ENCODE measurements at regions not wholly inside any gene's neighbourhood (a gene's known extent, or its start where the extent isn't known, plus 50 kb on each side); places are given as distances from the start of the nearest gene placed in this dataset.
"Not testable (repeated sequence)": the region's sequence is repeated elsewhere in the genome, so short reads cannot be mapped to it uniquely, and the experiment has no call there.

- no peak for DNase-seq (ENCODE audit: low spot score)
These were observed 270.5 kb downstream of the BCAT1 start for GRCh38 chr12:24678436-24678835.

GRCh38 chr12:24668563-24668962, 280.3 kb downstream of the BCAT1 start:
- DNase-seq (ENCODE audit: low spot score), result no peak

DNA sequence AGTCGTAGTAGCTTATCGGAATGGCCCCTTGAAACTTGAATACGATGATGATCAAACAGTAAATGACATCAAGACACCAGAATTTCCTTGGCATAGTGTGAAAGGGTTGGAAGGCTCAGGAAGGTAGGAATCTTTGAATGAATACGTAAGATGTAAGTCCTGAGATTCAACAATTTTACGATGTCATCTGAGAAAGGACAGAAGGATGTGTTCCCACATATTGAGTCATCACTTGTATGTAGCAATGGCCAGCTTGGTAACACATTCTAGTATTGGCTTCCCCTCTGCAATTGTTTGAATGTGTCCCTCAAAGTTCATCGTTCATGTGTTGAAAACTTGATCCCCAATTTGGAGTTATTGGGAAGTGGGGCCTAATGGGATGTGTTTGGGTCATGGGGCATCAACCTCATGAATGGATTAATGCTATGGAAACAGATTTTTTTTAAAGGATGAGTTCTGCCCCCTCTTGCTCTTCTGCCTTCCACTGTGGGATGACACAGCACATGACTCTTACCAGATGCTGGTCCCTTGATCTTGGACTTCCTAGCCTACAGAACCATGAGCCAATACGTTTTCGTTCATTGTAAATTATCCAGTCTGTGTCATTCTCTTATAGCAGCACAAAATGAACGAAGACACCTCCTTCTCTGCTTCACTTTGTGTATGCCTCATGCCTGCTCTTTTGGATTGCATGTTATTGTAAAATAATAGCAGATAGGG, 284.6 kb downstream of the BCAT1 start:
- DNase-seq (ENCODE audit: low spot score), result no peak

GRCh38 chr12:24661657-24662096, 287.2 kb downstream of the BCAT1 start:
- no peak for DNase-seq (ENCODE audit: low spot score)

DNA sequence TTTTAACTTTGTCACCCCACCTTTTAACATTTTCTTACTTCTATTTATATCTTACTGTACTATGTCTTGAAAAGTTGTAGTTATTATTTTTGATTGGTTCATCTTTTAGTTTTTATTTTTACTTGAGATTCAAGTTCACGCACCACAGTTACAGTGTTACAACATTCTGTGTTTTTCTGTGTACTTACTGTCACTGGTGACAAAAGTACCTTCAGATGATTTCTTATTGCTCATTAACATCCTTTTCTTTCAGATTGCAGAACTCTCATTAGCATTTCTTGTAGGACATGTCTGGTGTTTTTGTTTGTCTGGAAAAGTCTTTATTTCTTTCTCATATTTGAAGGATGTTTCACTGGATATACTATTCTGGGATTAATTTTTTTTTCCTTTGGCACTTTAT, 289.9 kb downstream of the BCAT1 start:
- DNase-seq (ENCODE audit: low spot score), result no peak

- not testable (repeated sequence) for DNase-seq (ENCODE audit: low spot score)
These were observed 294.6 kb downstream of the BCAT1 start for GRCh38 chr12:24654344-24654743.

- DNase-seq (ENCODE audit: low spot score), result no peak
These were observed 299.3 kb downstream of the BCAT1 start for GRCh38 chr12:24649634-24650033.

DNA sequence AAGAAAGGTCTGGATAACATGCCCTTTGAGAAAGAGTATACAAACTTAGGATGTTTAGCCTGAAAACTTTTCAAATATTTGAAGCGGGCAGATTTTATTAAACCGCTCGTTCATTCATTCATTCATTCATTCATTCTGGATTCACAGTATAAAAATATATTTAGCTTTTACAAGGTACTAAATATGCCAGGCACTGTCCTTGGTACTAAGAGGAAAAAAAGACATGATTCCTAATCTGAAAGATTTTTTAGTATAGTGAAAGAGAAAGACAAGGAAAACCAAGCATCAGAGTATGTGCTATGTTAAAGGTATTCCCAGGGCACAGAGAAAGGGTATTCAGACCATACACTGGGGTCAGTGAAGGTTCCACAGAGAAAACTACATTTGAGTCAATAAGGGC, 299.7 kb downstream of the BCAT1 start:
- no peak for DNase-seq (ENCODE audit: low spot score)

- no peak for DNase-seq (ENCODE audit: low spot score)
These were observed 303.6 kb downstream of the BCAT1 start for GRCh38 chr12:24645254-24645653.

- no peak for DNase-seq (ENCODE audit: low spot score)
These were observed 305.5 kb downstream of the BCAT1 start for GRCh38 chr12:24643120-24644119.

- DNase-seq (ENCODE audit: low spot score), result no peak
These were observed 309.3 kb downstream of the BCAT1 start for GRCh38 chr12:24639641-24640040.

GRCh38 chr12:24632466-24632865, 316.4 kb downstream of the BCAT1 start:
- no peak for DNase-seq (ENCODE audit: low spot score)

GRCh38 chr12:24631676-24632426, 317.1 kb downstream of the BCAT1 start:
- DNase-seq (ENCODE audit: low spot score), result no peak

DNA sequence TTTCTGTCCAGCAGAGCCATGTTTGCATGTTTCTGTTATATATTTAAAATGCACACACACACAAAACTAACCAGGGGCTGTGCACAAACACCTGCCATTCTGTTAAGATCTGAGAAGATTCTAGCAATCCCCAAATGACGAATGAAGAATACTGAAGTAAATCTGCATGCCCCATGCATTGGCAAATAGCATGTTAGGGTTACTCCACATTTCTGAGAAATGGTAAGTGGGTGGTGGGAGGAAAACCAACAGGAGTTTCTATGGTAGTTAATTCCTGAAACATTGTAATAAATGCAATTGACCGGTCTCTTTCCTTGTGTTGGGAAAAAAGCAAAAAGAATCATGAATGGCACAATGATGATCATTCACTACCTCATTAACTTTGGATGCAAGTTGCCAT, 318.0 kb downstream of the BCAT1 start:
- DNase-seq (ENCODE audit: low spot score), result no peak

- no peak for DNase-seq (ENCODE audit: low spot score)
These were observed 318.5 kb downstream of the BCAT1 start for GRCh38 chr12:24630446-24630845.

DNA sequence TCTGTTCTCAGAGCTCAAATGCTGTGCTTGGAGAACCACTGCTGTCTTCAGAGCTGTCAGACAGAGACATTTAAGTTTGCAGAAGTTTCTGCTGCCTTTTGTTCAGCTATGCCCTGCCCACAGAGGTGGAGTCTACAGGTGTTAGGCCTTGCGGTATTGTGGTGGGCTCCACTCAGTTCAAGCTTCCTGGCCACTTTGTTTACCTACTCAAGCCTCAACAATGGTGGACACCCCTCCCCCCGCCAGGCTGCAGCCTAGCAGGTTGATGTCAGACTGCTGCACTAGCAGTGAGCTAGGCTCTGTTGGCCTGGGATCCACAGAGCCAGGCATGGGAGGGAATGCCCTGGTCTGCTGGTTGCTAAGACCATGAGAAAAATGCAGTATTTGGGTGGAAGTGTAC, 323.8 kb downstream of the BCAT1 start:
- no peak for DNase-seq (ENCODE audit: low spot score)

GRCh38 chr12:24619954-24620353, 328.9 kb downstream of the BCAT1 start:
- DNase-seq (ENCODE audit: low spot score), result not testable (repeated sequence)

- DNase-seq (ENCODE audit: low spot score), result no peak
These were observed 331.4 kb downstream of the BCAT1 start for GRCh38 chr12:24617471-24617870.

GRCh38 chr12:24615967-24616411, 332.9 kb downstream of the BCAT1 start:
- no peak for DNase-seq (ENCODE audit: low spot score)

DNA sequence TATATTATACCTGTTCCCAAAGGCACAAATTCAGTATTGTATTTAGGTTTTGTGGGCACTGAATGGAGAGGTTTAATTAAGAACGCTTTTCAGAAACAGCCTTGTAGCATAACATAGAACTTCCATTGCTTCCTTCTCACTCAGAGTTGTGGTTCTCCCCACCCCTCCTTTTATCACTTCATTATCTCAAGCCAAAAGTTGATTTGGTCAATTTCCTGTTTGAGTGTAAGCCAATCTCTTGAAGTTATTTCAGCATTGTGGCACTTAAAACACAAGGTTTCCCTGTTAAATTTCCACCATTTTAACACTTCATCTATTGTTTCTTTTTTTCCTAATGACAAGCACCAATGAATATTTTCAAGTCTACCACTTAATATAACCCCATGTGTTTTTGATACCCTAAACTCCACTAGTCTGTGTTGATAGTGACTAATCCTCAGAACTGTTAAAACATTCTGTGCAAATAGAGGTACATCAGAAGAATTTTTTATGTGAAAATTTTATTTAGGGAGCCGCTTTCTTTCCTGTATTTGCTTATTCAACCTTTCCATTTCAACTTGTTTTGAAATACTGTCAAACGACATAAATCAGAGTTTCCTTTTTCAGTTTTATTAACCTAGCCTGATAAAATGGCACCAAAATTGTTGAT, 340.1 kb downstream of the BCAT1 start:
- no peak for DNase-seq (ENCODE audit: low spot score)

DNA sequence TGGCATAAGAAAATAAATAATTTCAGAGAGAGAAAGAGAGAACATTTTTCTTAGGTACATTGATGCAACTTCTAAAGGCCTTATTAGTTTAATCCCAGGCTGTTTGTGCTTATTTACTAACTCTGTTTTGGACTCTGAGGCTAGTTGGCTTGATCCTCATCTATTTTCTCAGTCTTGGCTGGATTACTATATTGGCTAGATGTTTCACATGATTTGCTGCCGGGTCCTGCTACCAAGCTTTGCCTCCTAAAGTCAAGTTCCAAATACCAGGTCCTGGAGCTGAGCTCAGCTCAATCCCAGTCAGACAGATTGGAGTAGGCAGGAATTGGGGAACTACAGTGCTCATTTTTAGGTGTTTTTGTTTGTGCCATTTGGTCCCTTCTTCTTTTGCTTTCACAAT, 340.8 kb downstream of the BCAT1 start:
- DNase-seq (ENCODE audit: low spot score), result no peak

All from HT-29 (cell line).